NCI-H524 treated with DMSO at 0.1 percent for 48 hours (cell line): ENCODE measurements at regions not wholly inside any gene's neighbourhood (a gene's known extent, or its start where the extent isn't known, plus 50 kb on each side); places are given as distances from the start of the nearest gene placed in this dataset.
"Not testable (repeated sequence)": the region's sequence is repeated elsewhere in the genome, so short reads cannot be mapped to it uniquely, and the experiment has no call there.

Experiments
- DNase-seq: peaks from one replicate; lab custom pipeline; 2025; lab: John Stamatoyannopoulos, UW

DNA sequence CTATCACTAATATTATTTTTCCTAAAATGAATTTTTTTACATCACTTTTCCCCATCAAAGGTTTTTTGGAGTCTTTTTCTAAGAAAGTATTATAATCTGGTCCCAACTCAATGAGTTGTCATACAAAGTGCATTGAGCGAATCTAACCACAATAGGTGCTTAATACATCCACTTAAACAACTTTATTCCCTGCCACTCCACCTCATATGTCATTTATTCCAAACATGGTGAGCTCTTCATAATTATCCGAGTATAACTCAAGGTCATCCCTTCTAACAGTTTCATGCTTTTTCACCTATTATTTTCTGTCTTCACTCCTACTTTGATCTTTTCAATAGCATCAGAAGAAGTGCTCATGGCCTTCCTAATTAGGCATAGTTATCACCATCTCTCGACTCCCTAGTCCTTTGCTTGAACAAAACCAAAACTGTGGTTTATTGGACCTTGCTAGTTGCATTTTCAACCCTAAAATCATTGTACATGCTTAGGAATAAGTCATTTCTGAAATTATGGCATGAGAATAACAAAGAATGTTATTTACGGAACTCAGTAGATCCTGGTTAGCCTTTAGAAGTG is 754.7 kb upstream of the CTNND2 start:
- DNase-seq: no peak

DNA sequence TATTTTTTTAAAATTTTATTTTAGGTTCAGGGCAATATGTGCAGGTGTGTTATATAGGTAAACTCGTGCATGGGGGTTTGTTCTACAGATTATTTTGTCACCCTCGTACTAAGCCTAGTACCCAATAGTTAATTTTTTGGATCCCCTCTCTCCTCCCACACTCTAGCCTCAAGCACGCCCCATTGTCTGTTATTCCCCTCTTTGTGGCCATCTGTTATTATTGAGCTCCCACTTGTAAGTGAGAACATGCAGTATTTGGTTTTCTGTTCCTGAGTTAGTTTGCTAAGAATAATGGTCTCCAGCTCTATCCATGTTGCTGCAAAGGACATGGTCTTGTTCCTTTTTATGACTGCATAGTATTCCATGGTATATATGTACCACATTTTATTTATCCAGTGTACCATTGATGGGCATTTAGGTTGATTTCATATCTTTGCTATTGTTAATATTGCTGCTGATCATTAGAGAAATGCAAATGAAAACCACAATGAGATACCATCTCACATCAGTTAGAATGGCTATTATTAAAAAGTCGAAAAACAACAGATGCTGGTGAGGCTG is 753.7 kb upstream of the CTNND2 start:
- DNase-seq: not testable (repeated sequence)

DNA sequence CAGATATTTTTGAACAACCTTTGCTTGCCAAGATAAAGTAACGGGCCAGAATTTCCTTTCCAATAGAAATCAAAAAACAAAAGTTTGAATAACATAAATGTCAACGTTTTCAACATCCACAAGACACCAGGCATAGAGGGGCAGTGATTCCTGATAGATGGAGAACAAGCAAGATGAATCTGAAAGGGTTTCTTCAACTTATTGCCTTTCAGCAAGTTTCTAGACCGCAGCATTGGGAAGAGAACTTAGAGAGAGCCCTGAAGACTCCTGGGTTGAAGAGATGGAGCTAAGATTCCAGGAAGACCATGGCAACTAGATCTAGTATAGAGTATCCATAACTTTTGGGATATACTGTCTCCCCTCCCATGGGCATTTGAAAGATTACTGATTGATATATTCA is 751.4 kb upstream of the CTNND2 start:
- DNase-seq: no peak

DNA sequence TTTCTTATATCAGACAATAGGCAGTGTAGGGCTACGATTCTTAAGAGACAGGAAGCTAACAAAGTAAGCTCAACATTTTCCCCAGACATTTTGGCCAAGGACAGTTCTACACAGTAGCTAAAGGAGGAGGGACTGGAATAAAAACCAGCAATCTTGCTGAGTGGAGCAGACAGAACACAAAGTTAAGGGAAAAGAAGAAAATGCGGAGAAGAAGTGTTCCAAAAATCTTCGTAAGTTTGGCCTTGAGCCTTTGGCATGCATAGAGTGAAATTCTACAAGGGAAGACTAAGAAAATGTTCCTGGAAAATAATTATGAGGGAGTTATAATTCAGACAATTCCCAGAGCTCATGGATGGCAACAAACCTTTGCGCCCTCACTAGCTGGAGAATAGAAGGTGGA is 748.0 kb upstream of the CTNND2 start:
- no peak for DNase-seq

DNA sequence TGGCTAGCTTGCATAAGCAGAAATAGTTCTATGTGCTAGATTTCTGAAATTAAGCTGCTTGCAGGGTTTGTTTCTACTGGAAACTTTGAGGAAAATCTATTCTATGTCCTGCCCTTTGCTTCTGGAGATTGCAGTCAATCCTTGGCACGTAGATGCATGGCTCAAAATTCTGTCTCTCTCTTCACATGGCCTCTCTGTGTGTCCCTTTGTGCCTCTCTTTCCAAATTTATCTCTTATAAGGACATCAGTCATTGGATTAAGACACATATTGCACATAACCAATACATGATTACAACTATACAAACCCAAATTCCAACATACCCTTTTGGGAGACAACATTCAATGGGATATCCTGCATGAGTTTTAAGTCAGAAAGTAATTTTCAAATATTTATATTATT is 744.3 kb upstream of the CTNND2 start:
- DNase-seq: no peak

DNA sequence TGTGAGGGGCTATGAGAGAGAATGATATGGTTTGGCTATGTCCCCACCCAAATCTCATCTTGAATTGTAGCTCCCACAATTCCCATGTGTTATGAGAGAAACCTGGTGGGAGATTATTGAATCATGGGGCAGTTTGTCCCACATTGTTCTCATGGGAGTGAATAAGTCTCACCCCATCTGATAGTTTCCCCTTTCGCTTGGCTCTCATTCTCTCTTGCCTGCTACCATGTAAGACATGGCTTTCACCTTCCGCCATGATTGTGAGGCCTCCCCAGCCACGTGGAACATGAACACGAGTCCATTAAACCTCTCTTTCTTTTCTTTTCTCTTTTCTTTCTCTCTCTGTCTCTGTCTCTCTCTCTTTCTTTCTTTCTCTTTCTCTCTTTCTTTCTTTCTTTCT is 743.4 kb upstream of the CTNND2 start:
- no peak for DNase-seq

DNA sequence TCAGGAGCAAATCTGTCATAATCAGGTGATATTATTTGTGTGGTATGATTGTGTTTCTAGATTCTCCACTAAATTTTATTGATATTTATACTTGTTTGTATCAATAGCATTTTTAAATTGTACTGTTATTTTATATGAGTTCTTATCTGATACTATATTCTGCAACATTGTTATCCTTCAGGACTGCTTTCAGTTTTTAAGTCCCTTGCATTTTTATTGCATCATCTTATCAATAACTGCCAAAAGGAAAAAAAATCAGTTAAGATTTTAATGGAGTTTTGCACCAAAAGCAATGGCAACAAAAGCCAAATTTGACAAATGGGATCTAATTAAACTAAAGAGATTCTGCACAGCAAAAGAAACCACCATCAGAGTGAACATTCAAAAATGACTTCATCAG is 741.3 kb upstream of the CTNND2 start:
- DNase-seq: no peak

DNA sequence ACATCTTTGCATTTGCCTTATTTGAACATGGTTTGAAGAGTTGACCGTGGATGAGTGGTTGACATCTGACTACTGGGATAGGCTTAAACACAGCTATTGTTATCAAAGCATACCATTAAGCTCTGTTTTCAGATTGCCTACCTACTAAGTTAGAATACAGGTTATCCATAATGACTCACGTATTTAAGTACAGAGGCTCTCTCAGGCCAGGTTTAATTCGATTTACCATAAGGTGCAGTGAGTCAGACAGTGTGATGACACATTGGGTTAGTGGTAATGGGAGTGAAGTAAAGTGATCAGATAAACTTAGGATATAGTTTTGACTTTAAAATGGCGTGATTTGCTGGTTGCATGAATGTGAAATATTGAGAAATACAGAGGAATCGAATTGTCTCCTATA is 732.0 kb upstream of the CTNND2 start:
- no peak for DNase-seq

DNA sequence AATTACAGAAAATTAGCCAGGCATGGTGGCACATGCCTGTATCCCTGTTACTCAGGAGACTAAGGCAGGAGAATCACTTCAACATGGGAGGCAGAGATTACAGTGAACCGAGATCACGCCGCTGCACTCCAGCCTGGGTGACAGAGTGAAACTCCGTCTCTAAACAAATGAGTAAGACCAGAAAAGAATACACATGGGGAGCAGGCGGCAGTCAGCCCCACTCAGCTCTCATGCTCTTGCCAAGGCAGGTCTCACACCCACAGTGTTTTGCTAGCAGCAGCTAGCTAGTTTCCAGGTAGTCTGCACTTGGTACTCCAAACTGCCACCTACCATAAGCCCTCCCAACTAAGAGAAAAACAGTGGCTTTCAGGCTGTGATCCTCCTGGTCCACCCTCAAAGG is 722.3 kb upstream of the CTNND2 start:
- no peak for DNase-seq

DNA sequence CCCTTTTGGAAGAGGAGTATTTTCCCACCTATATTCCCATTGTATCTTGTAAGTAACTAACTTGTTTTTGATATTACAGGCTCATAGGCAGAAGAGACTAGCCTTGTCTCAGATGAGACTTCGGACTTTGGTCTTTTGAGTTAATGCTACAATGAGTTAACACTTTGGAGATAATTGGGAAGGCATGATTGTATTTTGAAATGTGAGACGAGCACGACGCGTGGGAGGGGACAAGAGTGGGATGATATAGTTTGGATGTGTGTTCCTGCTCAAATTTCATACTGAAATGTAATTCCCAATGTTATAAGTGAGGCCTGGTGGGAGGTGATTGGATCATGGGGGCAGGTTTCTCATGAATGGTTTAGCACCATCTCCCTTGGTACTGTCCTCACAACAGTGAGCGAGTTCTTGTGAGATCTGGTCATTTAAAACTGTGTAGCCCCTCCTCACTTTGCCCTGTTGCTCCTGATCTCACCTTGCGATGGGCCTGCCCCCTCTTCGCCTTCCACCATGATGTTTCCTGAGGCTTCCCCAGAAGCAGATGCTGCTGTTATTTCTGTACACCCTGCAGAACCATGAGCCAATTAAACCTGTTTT is 721.5 kb upstream of the CTNND2 start:
- DNase-seq: no peak

DNA sequence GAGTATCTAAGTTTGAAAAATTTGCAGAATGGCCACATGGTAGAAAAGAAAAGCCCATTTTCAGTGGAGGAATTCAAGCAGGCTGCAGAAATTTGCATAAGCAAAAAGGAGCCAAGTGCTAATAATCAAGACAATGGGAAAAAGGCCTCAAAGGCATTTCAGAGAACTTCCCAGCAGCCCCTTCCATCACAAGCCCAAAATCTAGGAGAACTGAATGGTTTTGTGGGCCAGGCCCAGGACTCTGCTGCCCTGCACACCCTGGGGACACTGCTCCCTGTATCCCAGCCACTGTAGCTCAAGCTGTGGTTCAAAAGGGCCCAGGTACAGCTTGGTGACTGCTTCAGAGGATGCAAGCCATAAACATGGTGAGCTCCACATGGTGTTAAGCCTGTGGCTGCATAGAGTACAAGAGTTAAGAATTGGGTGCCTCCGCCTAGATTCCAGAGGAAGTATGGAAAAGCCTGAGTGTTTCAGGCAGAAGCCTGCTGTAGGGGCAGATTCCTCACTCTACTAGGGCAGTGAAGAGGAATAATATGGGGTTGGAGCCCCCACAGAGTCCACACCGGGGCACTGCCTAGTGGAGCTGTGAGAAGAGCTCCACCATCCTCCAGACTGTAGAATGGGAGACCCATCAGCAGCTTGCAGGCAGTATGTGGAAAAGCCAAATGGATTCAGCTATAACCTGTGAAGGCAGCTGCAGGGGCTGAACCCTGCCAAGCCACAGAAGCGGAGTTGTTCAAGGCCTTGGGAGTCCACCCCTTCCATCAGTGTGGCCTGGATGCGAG is 720.7 kb upstream of the CTNND2 start:
- no peak for DNase-seq

DNA sequence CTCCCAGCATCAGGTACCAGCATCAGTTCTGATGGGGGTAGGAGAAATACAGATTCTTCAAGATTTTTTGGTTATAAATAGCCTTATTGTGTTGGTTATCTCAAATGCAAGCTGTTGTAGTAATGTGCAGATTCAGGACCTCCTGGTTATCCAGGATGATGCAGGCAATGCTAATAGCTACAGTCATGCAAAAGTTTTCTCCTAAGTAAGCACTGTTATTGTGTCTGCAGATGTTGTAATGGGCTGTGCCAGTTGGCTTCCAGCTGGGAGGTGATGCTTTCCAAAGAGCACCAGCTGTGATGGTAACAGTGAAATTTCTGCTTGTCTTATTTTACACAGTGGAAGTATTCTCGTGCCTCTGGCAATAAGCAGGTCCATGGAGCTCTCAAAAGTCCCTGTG is 719.2 kb upstream of the CTNND2 start:
- no peak for DNase-seq

DNA sequence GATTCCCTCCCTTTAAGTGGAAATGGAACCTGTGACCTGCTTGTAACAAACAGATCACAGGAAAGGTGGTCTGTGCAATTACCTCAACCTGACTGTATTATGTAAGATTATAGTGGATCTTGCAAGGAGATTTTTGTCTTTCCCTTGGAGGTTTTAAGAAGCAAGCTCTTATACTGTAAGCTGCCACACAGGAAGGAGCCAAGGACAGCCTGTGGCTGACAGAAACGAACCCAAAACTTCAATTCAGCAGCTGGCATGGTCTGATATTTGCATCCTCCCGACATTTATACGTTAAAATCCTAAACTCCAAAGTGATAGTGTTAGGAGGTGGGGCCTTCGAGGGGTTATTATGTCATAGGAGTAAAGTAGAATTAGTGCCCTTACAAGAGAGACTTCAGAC is 711.8 kb upstream of the CTNND2 start:
- no peak for DNase-seq

DNA sequence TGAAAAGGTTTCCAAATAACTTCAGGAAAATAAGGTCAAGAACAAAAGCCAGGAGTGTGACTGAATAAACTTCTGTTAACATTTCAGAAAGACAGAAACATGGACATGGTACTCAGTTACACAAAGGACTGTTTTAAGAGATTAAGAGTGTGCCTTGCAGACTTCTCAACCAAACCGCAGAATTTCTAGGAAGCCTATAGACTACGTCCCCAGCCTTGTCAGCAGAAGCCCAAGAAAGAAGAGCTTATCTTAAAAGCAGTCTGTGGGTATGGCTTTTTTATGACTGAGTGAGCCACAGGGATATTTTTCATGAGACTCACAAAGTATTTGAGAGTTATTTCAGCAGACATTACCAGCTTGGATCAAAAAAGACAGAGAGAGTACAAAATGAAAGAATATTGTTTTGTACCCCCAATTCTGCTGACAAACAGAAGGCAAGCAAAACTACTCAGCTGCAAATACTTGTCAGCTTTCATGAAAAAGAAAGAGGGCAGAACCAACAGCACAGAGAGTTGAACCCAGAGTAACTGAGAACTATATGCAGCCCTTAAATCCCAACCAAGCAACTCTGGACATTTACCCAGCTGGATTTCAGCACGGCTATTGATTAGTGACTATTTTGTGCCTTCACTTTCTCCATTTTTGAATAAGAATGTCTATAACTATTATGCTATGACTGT is 711.0 kb upstream of the CTNND2 start:
- DNase-seq: no peak

DNA sequence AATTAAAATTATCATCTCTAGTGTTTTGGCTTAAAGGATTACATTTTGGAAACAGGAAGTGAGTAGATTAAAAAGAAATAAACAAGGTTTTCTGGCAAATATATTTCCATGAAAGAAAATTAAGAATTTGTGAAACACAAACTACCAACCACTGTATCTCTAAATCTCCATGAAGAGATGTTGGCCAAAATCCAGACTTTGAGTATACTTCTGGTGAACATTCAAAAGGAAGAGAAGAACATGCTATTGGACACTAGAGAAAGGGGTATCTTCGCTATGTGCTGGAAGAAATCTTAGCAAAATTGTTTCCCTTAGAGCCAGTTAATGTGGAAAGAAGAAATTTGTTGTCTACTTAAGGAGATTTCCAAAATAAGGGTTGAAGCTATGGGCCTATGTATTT is 710.4 kb upstream of the CTNND2 start:
- no peak for DNase-seq

DNA sequence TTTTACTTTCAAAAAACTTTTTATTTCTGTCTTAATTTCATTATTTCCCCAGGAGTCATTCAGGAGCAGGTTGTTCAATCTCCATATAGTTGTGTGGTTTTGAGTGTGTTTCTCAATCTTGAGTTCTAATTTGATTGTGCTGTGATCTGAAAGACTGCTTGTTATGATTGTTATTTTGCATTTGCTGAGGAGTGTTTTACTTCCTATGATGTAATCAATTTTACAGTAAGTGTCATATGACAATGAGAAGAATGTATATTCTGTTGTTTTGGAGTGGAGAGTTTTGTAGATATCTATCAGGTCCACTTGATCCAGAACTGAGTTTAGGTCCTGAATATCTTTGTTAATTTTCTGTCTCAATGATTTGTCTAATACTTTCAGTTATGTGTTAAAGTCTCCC is 706.9 kb upstream of the CTNND2 start:
- no peak for DNase-seq

DNA sequence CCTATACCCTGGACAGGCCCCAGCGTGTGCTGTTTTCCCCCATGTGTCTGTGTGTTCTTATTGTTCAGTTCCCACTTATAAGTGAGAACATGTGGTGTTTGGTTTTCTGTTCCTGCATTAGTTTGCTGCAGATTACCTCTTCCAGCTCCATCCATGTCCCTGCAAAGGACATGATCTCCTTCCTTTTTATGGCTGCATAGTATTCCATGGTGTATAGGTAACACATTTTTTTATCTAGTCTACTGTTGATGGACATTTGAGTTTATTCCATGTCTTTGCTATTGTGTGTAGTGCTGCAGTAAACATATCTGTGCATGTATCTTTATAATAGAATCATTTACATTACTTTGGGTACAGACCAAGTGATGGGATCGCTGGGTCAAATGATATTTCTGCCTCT is 703.6 kb upstream of the CTNND2 start:
- DNase-seq: not testable (repeated sequence)

DNA sequence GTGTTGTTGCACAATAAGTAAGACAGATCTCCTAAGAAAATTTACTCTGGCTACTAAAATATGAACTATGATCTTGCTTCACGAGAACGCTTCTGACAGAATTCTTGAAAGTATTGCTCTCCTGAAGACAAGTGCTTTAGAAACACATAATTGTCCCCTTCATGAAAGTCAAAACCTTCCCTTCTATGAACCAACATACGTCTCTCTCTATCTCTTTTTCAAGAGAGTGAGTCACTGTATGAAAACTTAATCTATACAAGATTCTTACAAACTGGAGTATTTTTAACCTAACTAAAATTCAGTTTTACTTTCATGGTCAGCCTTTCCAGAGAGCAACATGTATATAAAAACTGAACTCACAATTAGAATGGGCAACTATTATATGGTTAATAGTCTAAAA is 688.0 kb upstream of the CTNND2 start:
- DNase-seq: no peak

DNA sequence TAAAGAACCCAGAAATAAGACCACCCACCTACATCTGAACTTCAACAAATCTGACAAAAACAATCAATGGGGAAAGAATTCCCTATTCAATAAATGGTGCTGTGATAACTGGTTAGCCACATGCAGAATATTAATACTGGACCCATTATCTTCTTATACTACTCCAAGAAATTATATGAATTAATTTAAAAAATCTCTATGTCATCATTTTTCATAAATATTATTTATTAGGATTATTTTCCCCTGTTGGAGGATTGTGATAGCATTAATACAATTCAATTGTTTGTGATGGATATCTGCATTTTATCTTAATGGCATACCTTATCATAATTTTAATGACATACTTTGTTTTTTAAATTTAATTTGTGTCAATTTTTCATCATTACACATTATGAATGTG is 682.2 kb upstream of the CTNND2 start:
- DNase-seq: no peak

DNA sequence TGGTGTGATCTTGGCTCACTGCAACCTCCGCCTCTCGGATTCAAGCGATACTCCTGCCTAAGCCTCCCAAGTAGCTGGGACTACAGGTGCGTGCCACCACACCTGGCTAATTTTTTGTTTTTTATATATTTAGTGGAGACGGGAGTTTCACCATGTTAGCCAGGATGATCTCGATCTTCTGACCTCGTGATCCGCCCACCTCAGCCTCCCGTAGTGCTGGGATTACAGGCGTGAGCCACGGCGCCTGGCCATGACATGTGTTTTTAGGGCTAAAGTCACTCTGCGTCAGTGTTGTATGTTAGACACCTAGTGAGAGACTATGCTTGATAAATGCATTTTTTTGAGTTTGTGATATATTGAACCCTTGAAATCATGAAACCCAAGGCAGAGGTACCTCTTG is 674.6 kb upstream of the CTNND2 start:
- DNase-seq: not testable (repeated sequence)

DNA sequence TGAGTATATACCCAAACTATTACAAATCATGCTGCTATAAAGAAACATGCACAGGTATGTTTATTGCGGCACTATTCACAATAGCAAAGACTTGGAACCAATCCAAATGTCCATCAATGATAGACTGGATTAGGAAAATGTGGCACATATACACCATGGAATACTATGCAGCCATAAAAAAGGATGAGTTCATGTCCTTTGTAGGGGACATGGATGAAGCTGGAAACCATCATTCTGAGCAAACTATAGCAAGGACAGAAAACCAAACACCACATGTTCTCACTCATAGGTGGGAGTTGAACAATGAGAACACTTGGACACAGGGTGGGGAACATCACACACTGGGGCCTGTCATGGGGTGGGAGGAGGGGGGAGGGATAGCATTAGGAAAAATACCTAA is 672.7 kb upstream of the CTNND2 start:
- DNase-seq: not testable (repeated sequence)

DNA sequence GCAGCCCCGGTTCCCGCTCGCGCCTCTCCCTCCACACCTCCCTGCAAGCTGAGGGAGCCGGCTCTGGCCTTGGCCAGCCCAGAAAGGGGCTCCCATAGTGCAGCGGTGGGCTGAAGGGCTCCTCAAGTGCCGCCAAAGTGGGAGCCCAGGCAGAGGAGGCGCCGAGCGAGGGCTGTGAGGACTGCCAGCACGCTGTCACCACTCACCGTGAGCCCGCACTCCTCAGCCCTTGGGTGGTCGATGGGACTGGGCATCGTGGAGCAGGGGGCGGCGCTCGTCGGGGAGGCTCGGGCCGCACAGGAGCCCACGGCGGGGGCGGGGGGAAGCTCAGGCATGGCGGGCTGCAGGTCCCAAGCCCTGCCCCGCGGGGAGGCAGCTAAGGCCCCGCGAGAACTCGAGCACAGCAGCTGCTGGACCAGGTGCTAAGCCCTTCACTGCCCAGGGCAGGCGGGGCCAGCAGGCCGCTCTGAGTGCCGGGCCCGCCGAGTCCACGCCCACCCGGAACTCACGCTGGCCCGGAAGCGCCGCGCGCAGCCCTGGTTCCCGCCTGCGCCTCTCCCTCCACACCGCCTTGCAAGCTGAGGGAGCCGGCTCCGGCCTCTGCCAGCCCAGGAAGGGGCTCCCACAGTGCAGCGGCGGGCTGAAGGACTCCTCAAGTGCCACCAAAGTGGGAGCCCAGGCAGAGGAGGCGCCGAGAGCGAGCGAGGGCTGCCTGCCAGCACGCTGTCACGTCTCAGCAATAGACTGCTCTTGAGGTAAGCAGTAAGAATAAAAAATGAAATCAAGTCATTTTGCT is 670.2 kb upstream of the CTNND2 start:
- DNase-seq: not testable (repeated sequence)
